Body of pancreas (tissue), 4 donors: ENCODE measurements at regions not wholly inside any gene's neighbourhood (a gene's known extent, or its start where the extent isn't known, plus 50 kb on each side); places are given as distances from the start of the nearest gene placed in this dataset.
A peak's percentile ranks its signal among the peaks of the same experiment; 100 is the strongest.

Source experiments
- ATAC-seq: fragments of 150-250 bp; one replicate; pipeline ENCODE4 v1.9.1; 2016
- DNase-seq, 4 donors: peaks; one replicate each; pipeline ENCODE4 v3.0.0-alpha.2; 2019
- H3K27ac ChIP-seq, 4 donors: fragments of 200-600 bp; sonication (generic); 1 replicate in 3 of 4; 2 replicates in 1 of 4; pipeline versions ENCODE4 v1.5.1 to v1.6.1; 2016 to 2019; ENCODE audit warnings: mild to moderate bottlenecking in 1 of 4, mixed read lengths in 1 of 4, moderate library complexity in 1 of 4
- H3K27me3 ChIP-seq, 2 donors: fragments of 200-600 bp; sonication (generic); one replicate each; pipeline ENCODE4 v1.6.0; 2016; ENCODE audit warnings: mild to moderate bottlenecking in 1 of 2
- H3K36me3 ChIP-seq, 2 donors: fragments of 200-600 bp; sonication (generic); replicated peaks in 1 of 2; 2 replicates each; pipeline ENCODE4 v1.5.1; 2016; ENCODE audit warnings: low read depth in 2 of 2; ENCODE audit not compliant: insufficient read depth in 1 of 2
- H3K4me1 ChIP-seq: fragments of 200-600 bp; sonication (generic); one replicate; pipeline ENCODE4 v1.6.0; 2016
- H3K4me3 ChIP-seq, 2 donors: fragments of 200-600 bp; sonication (generic); 1 replicate in 1 of 2; 2 replicates in 1 of 2; pipeline ENCODE4 v1.5.1; 2016 to 2019
- H3K9me3 ChIP-seq, 3 donors: fragments of 200-600 bp; sonication (generic); 1 replicate in 2 of 3; 2 replicates in 1 of 3; pipeline ENCODE4 v1.5.1; 2016
- POLR2A ChIP-seq, 3 donors: fragments of 450-650 bp; IDR thresholded peaks; one replicate each; pipeline ENCODE4 v1.6.1; 2016; ENCODE audit warnings: antibody characterized with exemption in 3 of 3, mild to moderate bottlenecking in 2 of 3
- WGBS, 2 donors: methylation state at CpG; one replicate each; pipeline ENCODE4 v1.1.5; 2017; 5-methylcytosine and 5-hydroxymethylcytosine counted together
- intact Hi-C: fragments of 100-400 bp; cut with DNase I; formaldehyde crosslinking; loops from one replicate; pipeline ENCODE4 v1.15.1; 2023
- TF ChIP-seq, protein P1 (sequence below), 7 experiments: fragments of 450-650 bp in 4 of 7; fragments of 200-600 bp in 3 of 7; sonication (generic) in 3 of 7; IDR thresholded peaks; one replicate each; pipeline ENCODE4 v1.5.1; 2016 to 2019; ENCODE audit warnings: antibody characterized with exemption in 7 of 7

DNA sequence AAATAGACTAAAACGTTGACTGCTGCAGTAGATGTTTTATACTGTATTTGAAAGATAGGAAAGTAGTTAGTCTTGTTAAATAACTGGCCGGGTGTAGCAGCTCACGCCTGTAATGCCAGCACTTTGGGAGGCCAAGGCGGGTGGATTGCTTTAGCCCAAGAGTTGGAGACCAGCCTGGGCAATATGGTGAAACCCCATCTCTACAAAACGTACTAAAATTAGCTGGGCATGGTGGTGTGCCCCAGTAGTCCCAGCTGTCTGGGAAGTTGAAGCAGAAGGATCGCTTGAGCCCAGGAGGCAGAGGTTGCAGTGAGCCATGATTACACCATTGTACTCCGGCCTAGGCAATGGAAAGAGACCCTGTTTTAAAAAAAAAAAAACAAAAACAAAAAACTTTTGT is 60.5 kb upstream of the ULK4 start:
- H3K27me3 ChIP-seq: no peaks in the 10 kb centered on the region
- no peak overlapping the region for H3K4me3 ChIP-seq
- peaks cover 58% of the 10 kb centered on the region for H3K4me1 ChIP-seq
- TF ChIP-seq, protein P1, sequence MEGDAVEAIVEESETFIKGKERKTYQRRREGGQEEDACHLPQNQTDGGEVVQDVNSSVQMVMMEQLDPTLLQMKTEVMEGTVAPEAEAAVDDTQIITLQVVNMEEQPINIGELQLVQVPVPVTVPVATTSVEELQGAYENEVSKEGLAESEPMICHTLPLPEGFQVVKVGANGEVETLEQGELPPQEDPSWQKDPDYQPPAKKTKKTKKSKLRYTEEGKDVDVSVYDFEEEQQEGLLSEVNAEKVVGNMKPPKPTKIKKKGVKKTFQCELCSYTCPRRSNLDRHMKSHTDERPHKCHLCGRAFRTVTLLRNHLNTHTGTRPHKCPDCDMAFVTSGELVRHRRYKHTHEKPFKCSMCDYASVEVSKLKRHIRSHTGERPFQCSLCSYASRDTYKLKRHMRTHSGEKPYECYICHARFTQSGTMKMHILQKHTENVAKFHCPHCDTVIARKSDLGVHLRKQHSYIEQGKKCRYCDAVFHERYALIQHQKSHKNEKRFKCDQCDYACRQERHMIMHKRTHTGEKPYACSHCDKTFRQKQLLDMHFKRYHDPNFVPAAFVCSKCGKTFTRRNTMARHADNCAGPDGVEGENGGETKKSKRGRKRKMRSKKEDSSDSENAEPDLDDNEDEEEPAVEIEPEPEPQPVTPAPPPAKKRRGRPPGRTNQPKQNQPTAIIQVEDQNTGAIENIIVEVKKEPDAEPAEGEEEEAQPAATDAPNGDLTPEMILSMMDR (IDR thresholded peaks at IDR 0.05): no peak
- no peak for TF ChIP-seq POLR2A (IDR thresholded peaks at IDR 0.05)
- intact Hi-C loops: no loop called here
- DNase-seq (no peak), ATAC-seq (no peak)
- no peaks in the 10 kb centered on the region for H3K9me3 ChIP-seq
- WGBS, 2 donors: 70 to 78% methylated on average over 7 of the region's 7 CpGs
- H3K36me3 ChIP-seq: no peaks in the 10 kb centered on the region
- no peak overlapping the region for H3K27ac ChIP-seq

DNA sequence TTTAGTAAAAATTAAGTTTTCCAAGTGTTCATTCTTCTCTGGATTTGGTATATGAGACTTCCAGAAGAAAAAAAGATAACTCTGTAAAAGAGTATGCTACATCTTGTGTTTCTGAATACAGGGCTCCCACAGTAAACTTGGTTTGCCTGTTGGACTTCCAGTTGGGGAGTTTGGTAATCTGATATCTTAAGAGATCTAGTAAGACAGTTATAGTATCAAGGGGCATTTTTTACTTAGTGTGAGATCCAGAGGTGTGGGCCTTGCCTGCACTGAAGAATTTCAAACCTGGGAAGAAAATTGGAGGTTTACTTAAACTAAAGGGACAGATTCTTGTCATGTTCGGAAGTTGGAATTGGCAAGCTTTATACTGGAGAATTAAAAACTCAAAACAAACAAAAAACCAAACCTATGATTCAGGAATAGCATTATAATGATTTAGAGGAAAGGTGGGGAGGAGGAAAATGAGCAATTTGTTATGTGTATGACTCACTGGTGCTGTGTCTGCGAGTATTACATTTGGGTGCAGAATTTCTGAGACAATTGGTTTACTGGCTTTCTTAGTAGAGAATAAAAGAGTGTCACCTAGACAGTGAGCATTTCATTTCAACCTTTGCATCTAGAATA is 58.9 kb upstream of the ULK4 start:
- Histone ChIP-seq H3K36me3 (no peaks in the 10 kb centered on the region), H3K27me3 (no peaks in the 10 kb centered on the region), H3K9me3 (no peaks in the 10 kb centered on the region), H3K4me1 (peaks cover 56% of the 10 kb centered on the region), H3K27ac (peak overlapping the region in 2 of 4 donors; percentile 5 to 38), H3K4me3 (no peak overlapping the region)
- 47 to 55% methylated on average over 2 of the region's 2 CpGs for WGBS, 2 donors
- DNase-seq: no peak
- intact Hi-C loops: no loop called here
- TF ChIP-seq, protein P1 (IDR thresholded peaks at IDR 0.05): no peak
- peak in 1 of 3 donors; percentile 33 for TF ChIP-seq POLR2A (IDR thresholded peaks at IDR 0.05)
- no peak for ATAC-seq

DNA sequence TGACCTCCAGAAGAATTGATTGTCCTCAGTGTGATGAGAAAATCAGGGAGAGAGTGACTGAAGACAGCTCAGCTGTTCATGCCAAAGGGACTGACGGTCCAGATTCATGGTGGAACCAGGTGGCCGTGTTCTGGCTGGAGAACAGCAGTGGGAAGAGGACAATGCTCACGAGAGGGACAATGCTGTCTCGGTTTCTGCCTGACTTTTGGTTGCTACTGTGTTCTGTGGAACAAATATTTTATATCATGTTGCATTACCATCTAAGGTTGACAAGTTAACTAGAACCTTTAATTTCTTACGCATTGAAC is 58.0 kb upstream of the ULK4 start:
- peaks cover 56% of the 10 kb centered on the region for H3K4me1 ChIP-seq

DNA sequence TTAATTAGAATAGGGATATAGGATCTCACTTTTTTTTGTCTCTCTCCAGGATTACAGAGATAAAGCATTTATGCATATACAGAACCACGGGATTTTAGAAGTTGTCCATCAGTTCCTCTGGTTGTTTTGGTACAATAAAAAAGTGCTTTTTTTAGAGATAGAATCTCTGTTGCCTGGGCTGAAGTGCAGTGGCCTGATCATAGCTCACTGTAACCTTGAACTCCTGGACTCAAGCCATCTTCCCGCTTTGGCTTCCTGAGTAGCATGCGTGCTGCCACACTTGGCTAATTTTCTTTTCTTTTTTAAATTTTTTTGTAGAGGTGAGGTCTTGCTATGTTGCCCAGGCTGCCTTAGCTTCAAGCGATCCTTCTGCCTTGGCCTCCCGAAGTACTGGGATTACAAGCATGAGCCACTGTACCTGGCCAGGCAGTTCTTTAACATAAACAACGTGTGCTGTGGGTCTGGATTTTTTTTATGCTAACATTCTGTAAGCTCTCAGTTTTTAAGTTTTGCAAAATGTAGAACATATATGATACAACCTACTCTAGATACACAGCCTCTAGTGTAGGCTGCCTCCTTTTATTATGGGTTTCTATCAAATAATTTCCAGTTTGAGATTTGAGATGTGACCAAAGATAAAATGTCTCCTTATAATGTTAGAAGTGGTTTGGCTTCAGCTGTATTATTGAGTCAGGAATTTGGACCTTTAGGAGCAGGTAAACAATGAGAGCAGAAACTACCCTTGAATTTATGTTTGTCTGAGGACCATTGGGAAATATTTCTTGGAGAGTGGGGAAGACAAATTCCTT is 57.4 kb upstream of the ULK4 start:
- DNase-seq: peak; percentile 56 to 70 (median 66)
- H3K27me3 ChIP-seq: no peaks in the 10 kb centered on the region
- peak overlapping the region in 2 of 4 donors; percentile 4 to 38 for H3K27ac ChIP-seq
- no peak overlapping the region for H3K4me3 ChIP-seq
- no peak for TF ChIP-seq POLR2A (IDR thresholded peaks at IDR 0.05)
- TF ChIP-seq, protein P1 (IDR thresholded peaks at IDR 0.05): no peak
- intact Hi-C loops: no loop called here
- ATAC-seq: peak; percentile 43
- peaks cover 55% of the 10 kb centered on the region for H3K4me1 ChIP-seq
- no peaks in the 10 kb centered on the region for H3K36me3 ChIP-seq
- 26 to 33% methylated on average over 6 of the region's 6 CpGs for WGBS, 2 donors
- H3K9me3 ChIP-seq: no peaks in the 10 kb centered on the region

More for the DNA sequence above, 58.0 kb upstream of the ULK4 start:
- Histone ChIP-seq H3K9me3 (no peaks in the 10 kb centered on the region), H3K27me3 (no peaks in the 10 kb centered on the region), H3K4me3 (no peak overlapping the region), H3K36me3 (no peaks in the 10 kb centered on the region), H3K27ac (peak overlapping the region in 2 of 4 donors; percentile 4 to 38)
- WGBS, 2 donors: 82 to 88% methylated on average over 5 of the region's 5 CpGs
- no peak for ATAC-seq
- intact Hi-C loops: no loop called here
- no peak for DNase-seq
- TF ChIP-seq, protein P1 (IDR thresholded peaks at IDR 0.05): no peak
- no peak for TF ChIP-seq POLR2A (IDR thresholded peaks at IDR 0.05)
